Chondrocyte (in vitro differentiated cells): ENCODE measurements at regions not wholly inside any gene's neighbourhood (a gene's known extent, or its start where the extent isn't known, plus 50 kb on each side); places are given as distances from the start of the nearest gene placed in this dataset.

ENCODE experiments used
- DNase-seq: peaks from one replicate; pipeline ENCODE4 v3.0.0; 2021; ENCODE audit warnings: mixed read lengths, low spot score
- H3K27ac Mint-ChIP-seq: one replicate; pipeline ENCODE4 v1.8.0; 2021; ENCODE audit warnings: mild to moderate bottlenecking, moderate library complexity, mixed read lengths; ENCODE audit not compliant: unreplicated experiment
- H3K27me3 Mint-ChIP-seq: 2 replicates; pipeline ENCODE4 v1.8.0; 2021; ENCODE audit warnings: low read depth, mixed read lengths
- H3K36me3 Mint-ChIP-seq: 2 replicates; pipeline ENCODE4 v1.8.0; 2021; ENCODE audit warnings: low read depth, mixed read lengths
- H3K4me1 Mint-ChIP-seq: 2 replicates; pipeline ENCODE4 v1.8.0; 2021; ENCODE audit warnings: low read depth, mild to moderate bottlenecking, mixed read lengths
- H3K4me3 Mint-ChIP-seq: one replicate; pipeline ENCODE4 v1.8.0; 2021; ENCODE audit warnings: mild to moderate bottlenecking, moderate library complexity, mixed read lengths; ENCODE audit not compliant: unreplicated experiment
- H3K9me3 Mint-ChIP-seq: 2 replicates; pipeline ENCODE4 v1.8.0; 2021; ENCODE audit warnings: low read depth, mixed read lengths
- TF ChIP-seq, protein P1 (sequence below): fragments of 200-600 bp; sonication (generic); IDR thresholded peaks from 2 replicates; pipeline ENCODE4 v1.5.0; 2021; ENCODE audit warnings: antibody characterized with exemption, mild to moderate bottlenecking, moderate library complexity

DNA sequence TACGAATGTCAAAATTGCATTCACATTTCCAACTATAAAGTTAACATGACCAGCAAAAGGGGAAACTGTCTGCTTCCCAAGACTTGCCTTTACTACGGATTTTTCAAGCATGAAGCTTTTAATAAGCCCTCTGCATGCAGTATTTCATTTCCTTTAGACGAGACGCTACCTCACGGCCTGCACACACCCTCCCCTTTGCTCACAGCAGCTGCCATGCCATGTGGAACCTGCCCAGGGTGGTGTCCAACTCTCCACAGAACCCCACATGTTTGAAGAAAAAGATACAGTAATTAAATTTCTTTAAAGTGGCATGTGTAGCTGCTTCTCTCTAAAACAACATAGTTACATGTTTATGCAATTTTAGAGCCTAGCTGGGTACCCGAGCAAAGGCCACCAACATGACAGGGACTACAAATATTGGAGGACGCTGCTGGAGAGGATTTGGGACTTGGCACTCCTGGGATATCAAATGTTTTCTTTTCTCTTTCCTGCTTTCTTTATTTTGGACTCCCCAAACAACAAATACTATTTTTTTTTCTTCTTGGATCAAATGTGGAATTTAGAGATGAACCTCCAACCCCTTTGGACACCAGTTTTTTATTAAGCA, 256.9 kb upstream of the PCSK5 start:
- Mint-ChIP-seq H3K27ac (no peak overlapping the region), H3K36me3 (no peaks in the 10 kb centered on the region), H3K27me3 (peaks cover 4% of the 10 kb centered on the region), H3K9me3 (no peaks in the 10 kb centered on the region), H3K4me3 (no peak overlapping the region), H3K4me1 (no peaks in the 10 kb centered on the region)
- no peak for DNase-seq
- TF ChIP-seq, protein P1, sequence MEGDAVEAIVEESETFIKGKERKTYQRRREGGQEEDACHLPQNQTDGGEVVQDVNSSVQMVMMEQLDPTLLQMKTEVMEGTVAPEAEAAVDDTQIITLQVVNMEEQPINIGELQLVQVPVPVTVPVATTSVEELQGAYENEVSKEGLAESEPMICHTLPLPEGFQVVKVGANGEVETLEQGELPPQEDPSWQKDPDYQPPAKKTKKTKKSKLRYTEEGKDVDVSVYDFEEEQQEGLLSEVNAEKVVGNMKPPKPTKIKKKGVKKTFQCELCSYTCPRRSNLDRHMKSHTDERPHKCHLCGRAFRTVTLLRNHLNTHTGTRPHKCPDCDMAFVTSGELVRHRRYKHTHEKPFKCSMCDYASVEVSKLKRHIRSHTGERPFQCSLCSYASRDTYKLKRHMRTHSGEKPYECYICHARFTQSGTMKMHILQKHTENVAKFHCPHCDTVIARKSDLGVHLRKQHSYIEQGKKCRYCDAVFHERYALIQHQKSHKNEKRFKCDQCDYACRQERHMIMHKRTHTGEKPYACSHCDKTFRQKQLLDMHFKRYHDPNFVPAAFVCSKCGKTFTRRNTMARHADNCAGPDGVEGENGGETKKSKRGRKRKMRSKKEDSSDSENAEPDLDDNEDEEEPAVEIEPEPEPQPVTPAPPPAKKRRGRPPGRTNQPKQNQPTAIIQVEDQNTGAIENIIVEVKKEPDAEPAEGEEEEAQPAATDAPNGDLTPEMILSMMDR, result no peak

DNA sequence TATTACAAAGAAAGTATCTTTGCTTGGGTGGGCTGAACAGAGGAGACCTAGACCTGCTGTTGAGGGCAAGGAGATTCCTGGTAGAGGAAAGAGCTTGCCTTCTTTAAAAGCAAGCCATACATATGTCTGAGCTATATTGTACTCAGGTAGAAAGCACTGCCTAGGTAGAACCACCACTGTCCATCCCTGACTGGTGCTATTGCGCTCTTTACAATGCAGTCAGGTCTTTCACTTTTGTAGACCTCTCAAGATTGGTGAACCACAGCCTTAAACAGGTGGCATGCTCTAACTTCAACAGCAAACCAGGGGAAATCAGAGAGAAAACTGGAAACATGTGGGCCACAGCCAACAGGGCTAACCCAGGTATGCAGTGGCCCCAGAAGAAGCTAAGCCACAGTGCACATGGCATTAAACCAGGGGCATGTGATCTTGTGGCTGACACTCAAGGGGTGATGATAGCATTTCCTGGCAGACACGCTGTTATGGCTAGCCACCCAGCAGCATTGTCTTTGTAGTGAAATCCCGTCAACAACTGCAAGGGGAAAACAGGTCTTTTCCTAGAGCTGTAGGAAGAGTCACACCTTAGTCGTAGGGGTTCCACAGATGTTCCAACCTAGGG, 253.9 kb upstream of the PCSK5 start:
- TF ChIP-seq, protein P1, result no peak
- Mint-ChIP-seq H3K9me3 (no peaks in the 10 kb centered on the region), H3K27ac (no peak overlapping the region), H3K4me3 (no peak overlapping the region), H3K36me3 (no peaks in the 10 kb centered on the region), H3K4me1 (peaks cover 8% of the 10 kb centered on the region), H3K27me3 (peaks cover 1% of the 10 kb centered on the region)
- no peak for DNase-seq

DNA sequence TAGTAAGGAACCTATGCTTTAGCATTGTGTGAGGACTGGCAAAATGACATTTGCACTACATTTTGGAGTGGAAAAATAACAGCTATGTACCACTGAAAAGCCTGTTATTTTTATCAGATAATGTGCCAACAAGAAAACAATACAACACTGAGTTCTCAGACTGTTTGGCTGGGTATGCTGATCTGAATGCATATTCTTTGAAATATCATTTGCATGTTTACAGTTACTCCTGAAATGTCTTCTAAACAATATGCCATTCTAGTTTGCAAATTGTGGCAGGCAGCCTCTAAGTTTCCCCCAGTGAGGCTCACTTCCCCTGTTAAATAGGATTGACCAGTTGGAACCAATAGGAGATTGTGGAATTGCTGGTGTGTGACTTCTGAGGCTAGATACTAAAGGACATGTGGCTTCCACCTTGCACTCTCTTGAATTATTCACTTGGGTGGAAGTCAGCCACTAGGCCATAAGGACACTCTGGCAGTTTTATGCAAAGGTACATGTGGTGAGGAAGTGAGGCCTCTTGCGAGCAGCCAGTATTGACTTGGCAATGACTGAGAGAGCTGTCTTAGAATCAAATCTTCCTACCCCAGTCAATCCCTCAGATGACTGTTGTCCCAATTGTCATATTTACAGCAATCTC, 250.4 kb upstream of the PCSK5 start:
- no peak for DNase-seq
- TF ChIP-seq, protein P1, result no peak
- Mint-ChIP-seq H3K4me3 (no peak overlapping the region), H3K9me3 (no peaks in the 10 kb centered on the region), H3K36me3 (no peaks in the 10 kb centered on the region), H3K27me3 (no peaks in the 10 kb centered on the region), H3K27ac (no peak overlapping the region), H3K4me1 (peaks cover 26% of the 10 kb centered on the region)

DNA sequence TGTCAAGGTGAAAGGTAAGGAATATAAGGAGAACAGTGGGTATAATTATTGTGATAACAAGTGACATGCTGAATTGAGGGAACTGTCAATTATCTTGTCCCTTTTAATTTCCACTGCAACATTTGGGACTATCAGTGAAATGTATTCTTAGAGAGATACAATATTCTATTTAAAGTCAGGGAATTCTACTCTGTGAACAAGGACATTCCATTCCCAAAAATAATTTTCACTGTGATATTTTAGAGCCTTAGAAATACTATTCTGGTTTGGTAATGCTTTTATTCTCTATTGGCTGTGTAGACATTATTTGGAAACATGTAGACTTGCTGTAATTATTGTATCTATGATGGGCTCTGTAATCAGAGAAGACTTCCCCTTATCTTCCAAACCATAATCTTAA, 248.0 kb upstream of the PCSK5 start:
- no peaks in the 10 kb centered on the region for H3K9me3 Mint-ChIP-seq
- DNase-seq, result no peak
- peaks cover 26% of the 10 kb centered on the region for H3K4me1 Mint-ChIP-seq
- peaks cover 2% of the 10 kb centered on the region for H3K27me3 Mint-ChIP-seq
- H3K27ac Mint-ChIP-seq, result no peak overlapping the region
- H3K4me3 Mint-ChIP-seq, result no peak overlapping the region
- TF ChIP-seq, protein P1, result no peak
- H3K36me3 Mint-ChIP-seq, result no peaks in the 10 kb centered on the region

DNA sequence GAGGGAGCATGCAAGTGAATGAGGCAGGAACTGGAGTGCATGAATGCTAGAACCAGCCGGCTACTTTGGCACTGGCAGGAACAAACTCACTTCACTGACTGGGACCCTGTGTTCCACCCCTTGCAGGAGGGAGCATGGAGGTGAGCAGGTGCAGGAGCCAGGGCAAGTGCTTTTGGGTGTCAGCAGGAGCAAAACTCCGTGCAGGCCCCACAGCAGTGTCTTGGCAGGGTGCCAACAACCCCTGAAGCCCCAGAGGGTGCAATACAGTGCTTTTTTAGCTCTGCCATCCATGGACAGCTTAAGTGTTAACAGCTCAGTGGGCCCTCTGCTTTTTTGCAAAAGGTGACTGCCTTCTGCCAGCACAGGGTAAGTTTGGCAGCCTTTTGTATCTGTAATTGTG, 245.8 kb upstream of the PCSK5 start:
- peaks cover 2% of the 10 kb centered on the region for H3K27me3 Mint-ChIP-seq
- no peak for DNase-seq
- TF ChIP-seq, protein P1, result no peak
- no peaks in the 10 kb centered on the region for H3K9me3 Mint-ChIP-seq
- H3K4me1 Mint-ChIP-seq, result peaks cover 21% of the 10 kb centered on the region
- H3K27ac Mint-ChIP-seq, result no peak overlapping the region
- no peaks in the 10 kb centered on the region for H3K36me3 Mint-ChIP-seq
- H3K4me3 Mint-ChIP-seq, result no peak overlapping the region
